ENCODE measurements at regions not wholly inside any gene's neighbourhood (a gene's known extent, or its start where the extent isn't known, plus 50 kb on each side); places are given as distances from the start of the nearest gene placed in this dataset.
A peak's percentile ranks its signal among the peaks of the same experiment; 100 is the strongest.
"Not testable (repeated sequence)": the region's sequence is repeated elsewhere in the genome, so short reads cannot be mapped to it uniquely, and the experiment has no call there.

GRCh38 chr2:132272713-132273112, 111.0 kb upstream of the ANKRD30BL start:
- FAIRE-seq (peak; percentile 26), ATAC-seq (no peak), DNase-seq (ENCODE audit: low spot score) (no peak)
- in situ Hi-C loops (cut with HindIII; ENCODE audit: extremely low pct_ligation_motif_present, low pct_unique_long_range_greater_than_20kb) (no loop called here), intact Hi-C loops (cut with micrococcal nuclease; ENCODE audit: unreplicated experiment) (no loop called here)
- Histone ChIP-seq H3K27ac (ENCODE audit: extremely low read length, insufficient read depth, low read length) (no peak overlapping the region), H3K4me1 (ENCODE audit: insufficient read depth, low read length) (no peaks in the 10 kb centered on the region), H3K27me3 (ENCODE audit: control insufficient read depth in 1 of 2, insufficient read depth in 2 of 2, low read length in 2 of 2) (no peaks in the 10 kb centered on the region), H3K36me3 (replicated peaks in 1 of 2; ENCODE audit: control insufficient read depth in 1 of 2, insufficient read depth in 2 of 2, low read length in 2 of 2) (no peaks in the 10 kb centered on the region), H3K9me3 (ENCODE audit: low read length) (peaks cover under 1% of the 10 kb centered on the region), H3K4me2 (ENCODE audit: low read depth, low read length) (no peak overlapping the region), H2AFZ (ENCODE audit: low read length) (no peak overlapping the region), H3K4me3 (replicated peaks in 1 of 3; ENCODE audit: insufficient read depth in 1 of 3, low read depth in 2 of 3, low read length in 3 of 3) (no peak overlapping the region), H3K79me2 (ENCODE audit: insufficient read depth, low read length) (no peaks in the 10 kb centered on the region), H4K20me1 (ENCODE audit: insufficient read depth, low read length) (no peaks in the 10 kb centered on the region), H3K9ac (ENCODE audit: insufficient read depth, low read depth, low read length) (no peak overlapping the region)
- TF ChIP-seq RFXANK (CRISPR knock-in tag; IDR thresholded peaks at IDR 0.05), result no peak
- TF ChIP-seq PHF5A (CRISPR knock-in tag; IDR thresholded peaks at IDR 0.05; ENCODE audit: low read depth, unreplicated experiment), result no peak
- TF ChIP-seq E2F1 (CRISPR knock-in tag; IDR thresholded peaks at IDR 0.05), result no peak
- TF ChIP-seq ZBTB20 (CRISPR knock-in tag; IDR thresholded peaks at IDR 0.05; ENCODE audit: borderline replicate concordance, low read depth), result no peak
- TF ChIP-seq, protein P1, sequence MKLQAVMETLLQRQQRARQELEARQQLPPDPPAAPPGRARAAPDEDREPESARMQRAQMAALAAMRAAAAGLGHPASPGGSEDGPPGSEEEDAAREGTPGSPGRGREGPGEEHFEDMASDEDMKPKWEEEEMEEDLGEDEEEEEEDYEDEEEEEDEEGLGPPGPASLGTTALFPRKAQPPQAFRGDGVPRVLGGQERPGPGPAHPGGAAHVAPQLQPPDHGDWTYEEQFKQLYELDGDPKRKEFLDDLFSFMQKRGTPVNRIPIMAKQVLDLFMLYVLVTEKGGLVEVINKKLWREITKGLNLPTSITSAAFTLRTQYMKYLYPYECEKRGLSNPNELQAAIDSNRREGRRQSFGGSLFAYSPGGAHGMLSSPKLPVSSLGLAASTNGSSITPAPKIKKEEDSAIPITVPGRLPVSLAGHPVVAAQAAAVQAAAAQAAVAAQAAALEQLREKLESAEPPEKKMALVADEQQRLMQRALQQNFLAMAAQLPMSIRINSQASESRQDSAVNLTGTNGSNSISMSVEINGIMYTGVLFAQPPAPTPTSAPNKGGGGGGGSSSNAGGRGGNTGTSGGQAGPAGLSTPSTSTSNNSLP (IDR thresholded peaks at IDR 0.05; ENCODE audit: low read depth, low read length), result no peak
- no peak for TF ChIP-seq HOXA9 (CRISPR knock-in tag; IDR thresholded peaks at IDR 0.05; ENCODE audit: borderline replicate concordance)
- TF ChIP-seq ZNF839 (CRISPR knock-in tag; IDR thresholded peaks at IDR 0.05; ENCODE audit: borderline replicate concordance), result no peak
- TF ChIP-seq JUN (CRISPR knock-in tag; IDR thresholded peaks at IDR 0.05), result no peak
- TF ChIP-seq PPARG (CRISPR knock-in tag; conservative IDR thresholded peaks at IDR 0.05), result no peak
- TF ChIP-seq TBL1XR1 (IDR thresholded peaks at IDR 0.05; ENCODE audit: borderline replicate concordance, low read length, partially characterized antibody), result no peak
- TF ChIP-seq RCOR2 (CRISPR knock-in tag; IDR thresholded peaks at IDR 0.05), result no peak
- TF ChIP-seq RXRA (CRISPR knock-in tag; IDR thresholded peaks at IDR 0.05), result no peak
- no TSS peak for BruUV-seq (replicated peaks)
- CTCF ChIA-PET (ENCODE audit: low intra/inter-chr PET ratio, low total read pairs), result no interaction called here
- POLR2A ChIA-PET, result no interaction called here
- 62% methylated on average over 14 of the region's 14 CpGs for WGBS (ENCODE audit: low lambda C conversion rate)

GRCh38 chr2:132273585-132273984, 111.8 kb upstream of the ANKRD30BL start:
- FAIRE-seq; in situ Hi-C loops (cut with HindIII; ENCODE audit: extremely low pct_ligation_motif_present, low pct_unique_long_range_greater_than_20kb); H3K4me3 ChIP-seq (replicated peaks in 1 of 3; ENCODE audit: insufficient read depth in 1 of 3, low read depth in 2 of 3, low read length in 3 of 3); intact Hi-C loops (cut with micrococcal nuclease; ENCODE audit: unreplicated experiment); H3K4me1 ChIP-seq (ENCODE audit: insufficient read depth, low read length); H3K9ac ChIP-seq (ENCODE audit: insufficient read depth, low read depth, low read length); H3K27me3 ChIP-seq (ENCODE audit: control insufficient read depth in 1 of 2, insufficient read depth in 2 of 2, low read length in 2 of 2); H3K79me2 ChIP-seq (ENCODE audit: insufficient read depth, low read length); POLR2A ChIA-PET; CTCF ChIA-PET (ENCODE audit: low intra/inter-chr PET ratio, low total read pairs); H2AFZ ChIP-seq (ENCODE audit: low read length); H3K27ac ChIP-seq (ENCODE audit: extremely low read length, insufficient read depth, low read length); H3K9me3 ChIP-seq (ENCODE audit: low read length); ATAC-seq; H4K20me1 ChIP-seq (ENCODE audit: insufficient read depth, low read length); H3K4me2 ChIP-seq (ENCODE audit: low read depth, low read length); DNase-seq (ENCODE audit: low spot score); H3K36me3 ChIP-seq (replicated peaks in 1 of 2; ENCODE audit: control insufficient read depth in 1 of 2, insufficient read depth in 2 of 2, low read length in 2 of 2); BruUV-seq (replicated peaks): not testable (repeated sequence)
- 79% methylated on average over 23 of the region's 23 CpGs for WGBS (ENCODE audit: low lambda C conversion rate)
